ENCODE measurements at regions not wholly inside any gene's neighbourhood (a gene's known extent, or its start where the extent isn't known, plus 50 kb on each side); places are given as distances from the start of the nearest gene placed in this dataset.
A peak's percentile ranks its signal among the peaks of the same experiment; 100 is the strongest.
"Not testable (repeated sequence)": the region's sequence is repeated elsewhere in the genome, so short reads cannot be mapped to it uniquely, and the experiment has no call there.

- DNase-seq = no peak
Observed at GRCh38 chrX:40411340-40412111, 169.2 kb upstream of the ATP6AP2 start.

GRCh38 chrX:40410859-40411258, 169.9 kb upstream of the ATP6AP2 start:
- no peak for DNase-seq

GRCh38 chrX:40406330-40406859, 174.4 kb upstream of the ATP6AP2 start:
- DNase-seq = no peak

- DNase-seq = no peak
Observed at GRCh38 chrX:40405399-40405798, 175.4 kb upstream of the ATP6AP2 start.

GRCh38 chrX:40403757-40404156, 177.0 kb upstream of the ATP6AP2 start:
- no peak for DNase-seq

GRCh38 chrX:40402831-40403533, 177.8 kb upstream of the ATP6AP2 start:
- peak; percentile 57 for DNase-seq

GRCh38 chrX:40395102-40395501, 185.7 kb upstream of the ATP6AP2 start:
- DNase-seq = no peak

GRCh38 chrX:40394302-40394701, 186.5 kb upstream of the ATP6AP2 start:
- DNase-seq = no peak

GRCh38 chrX:40392599-40392998, 188.2 kb upstream of the ATP6AP2 start:
- no peak for DNase-seq

- no peak for DNase-seq
Observed at GRCh38 chrX:40391662-40392061, 189.1 kb upstream of the ATP6AP2 start.

GRCh38 chrX:40389555-40389954, 191.2 kb upstream of the ATP6AP2 start:
- no peak for DNase-seq

- no peak for DNase-seq
Observed at GRCh38 chrX:40388441-40388840, 192.3 kb upstream of the ATP6AP2 start.

- not testable (repeated sequence) for DNase-seq
Observed at GRCh38 chrX:40387869-40388268, 192.9 kb upstream of the ATP6AP2 start.

GRCh38 chrX:40387311-40387710, 193.5 kb upstream of the ATP6AP2 start:
- not testable (repeated sequence) for DNase-seq

- DNase-seq = no peak
Observed at GRCh38 chrX:40385682-40386081, 195.1 kb upstream of the ATP6AP2 start.

GRCh38 chrX:40385256-40385655, 195.5 kb upstream of the ATP6AP2 start:
- no peak for DNase-seq

GRCh38 chrX:40383969-40384368, 196.8 kb upstream of the ATP6AP2 start:
- no peak for DNase-seq

- no peak for DNase-seq
Observed at GRCh38 chrX:40383360-40383759, 197.4 kb upstream of the ATP6AP2 start.

GRCh38 chrX:40380655-40381488, 199.9 kb upstream of the ATP6AP2 start:
- no peak for DNase-seq

- no peak for DNase-seq
Observed at GRCh38 chrX:40377684-40378083, 203.1 kb upstream of the ATP6AP2 start.

GRCh38 chrX:40374486-40374885, 206.3 kb upstream of the ATP6AP2 start:
- no peak for DNase-seq

- DNase-seq = no peak
Observed at GRCh38 chrX:40373641-40374040, 207.1 kb upstream of the ATP6AP2 start.

- no peak for DNase-seq
Observed at GRCh38 chrX:40373025-40373424, 207.7 kb upstream of the ATP6AP2 start.
